Tibial nerve (tissue), 4 donors: ENCODE measurements at regions not wholly inside any gene's neighbourhood (a gene's known extent, or its start where the extent isn't known, plus 50 kb on each side); places are given as distances from the start of the nearest gene placed in this dataset.

Experiments
- DNase-seq, 2 donors: peaks; one replicate each; pipeline ENCODE4 v3.0.0-alpha.2; 2019; ENCODE audit warnings: low spot score in 2 of 2
- H3K27ac ChIP-seq, 4 donors: fragments of 200-600 bp; sonication (generic) in 3 of 4; one replicate each; pipeline ENCODE4 v1.5.1; 2017 to 2019; ENCODE audit warnings: mild to moderate bottlenecking in 1 of 4
- H3K27me3 ChIP-seq, 2 donors: fragments of 200-600 bp; sonication (generic) in 1 of 2; one replicate each; pipeline versions ENCODE4 v1.5.1 to v1.6.0; 2017 to 2019
- H3K36me3 ChIP-seq, 3 donors: fragments of 200-600 bp; sonication (generic); one replicate each; pipeline ENCODE4 v1.5.1; 2018 to 2019
- H3K4me1 ChIP-seq, 4 donors: fragments of 200-600 bp; sonication (generic) in 3 of 4; one replicate each; pipeline ENCODE4 v1.5.1; 2017 to 2019
- H3K4me3 ChIP-seq, 4 donors: fragments of 200-600 bp; sonication (generic) in 3 of 4; one replicate each; pipeline ENCODE4 v1.5.1; 2017 to 2019; ENCODE audit warnings: mild to moderate bottlenecking in 1 of 4, moderate library complexity in 1 of 4
- H3K9me3 ChIP-seq, 4 donors: fragments of 200-600 bp; sonication (generic) in 3 of 4; one replicate each; pipeline ENCODE4 v1.5.1; 2017 to 2019
- CTCF ChIP-seq, 5 experiments: fragments of 200-600 bp in 3 of 5; fragments of 450-650 bp in 2 of 5; sonication (generic) in 3 of 5; IDR thresholded peaks; one replicate each; pipeline ENCODE4 v1.5.1; 2016 to 2019; ENCODE audit warnings: antibody characterized with exemption in 5 of 5, mild to moderate bottlenecking in 3 of 5, moderate library complexity in 2 of 5
- EP300 ChIP-seq, 2 donors: sonication (generic); formaldehyde crosslinking; IDR thresholded peaks; one replicate each; pipeline ENCODE4 v1.6.1; 2017; ENCODE audit warnings: antibody characterized with exemption in 2 of 2, mild to moderate bottlenecking in 1 of 2
- POLR2A ChIP-seq, 2 donors: fragments of 450-650 bp; IDR thresholded peaks; one replicate each; pipeline ENCODE4 v1.6.1; 2017; ENCODE audit warnings: antibody characterized with exemption in 2 of 2, mild to moderate bottlenecking in 2 of 2, moderate library complexity in 2 of 2
- WGBS, 2 donors: methylation state at CpG; one replicate each; pipeline ENCODE4 v1.1.5; 2018; 5-methylcytosine and 5-hydroxymethylcytosine counted together

- no peaks in the 10 kb centered on the region for H3K9me3 ChIP-seq
- peaks cover 0 to 4% (median 0%) of the 10 kb centered on the region in 4 donors for H3K4me1 ChIP-seq
- DNase-seq = no peak
- H3K4me3 ChIP-seq = no peak overlapping the region
- TF ChIP-seq POLR2A (IDR thresholded peaks at IDR 0.05) = no peak
- no peak for TF ChIP-seq EP300 (IDR thresholded peaks at IDR 0.05)
- no peak for TF ChIP-seq CTCF (IDR thresholded peaks at IDR 0.05)
- H3K27me3 ChIP-seq = no peaks in the 10 kb centered on the region
- H3K36me3 ChIP-seq = no peaks in the 10 kb centered on the region
- no peak overlapping the region for H3K27ac ChIP-seq
- WGBS, 2 donors = 77 to 82% methylated on average over 3 of the region's 3 CpGs
These were observed 238.2 kb downstream of the KCNJ2 start for GRCh38 chr17:70407506-70407905.

GRCh38 chr17:70408768-70409167 lies 239.4 kb downstream of the KCNJ2 start:
- H3K27ac ChIP-seq = no peak overlapping the region
- TF ChIP-seq CTCF (IDR thresholded peaks at IDR 0.05) (no peak), EP300 (IDR thresholded peaks at IDR 0.05) (no peak), POLR2A (IDR thresholded peaks at IDR 0.05) (no peak)
- DNase-seq = no peak
- no peaks in the 10 kb centered on the region for H3K9me3 ChIP-seq
- WGBS, 2 donors = 81 to 85% methylated on average over 1 of the region's 1 CpG
- H3K36me3 ChIP-seq = no peaks in the 10 kb centered on the region
- no peaks in the 10 kb centered on the region for H3K27me3 ChIP-seq
- peaks cover 0 to 4% (median 0%) of the 10 kb centered on the region in 4 donors for H3K4me1 ChIP-seq
- H3K4me3 ChIP-seq = no peak overlapping the region

DNA sequence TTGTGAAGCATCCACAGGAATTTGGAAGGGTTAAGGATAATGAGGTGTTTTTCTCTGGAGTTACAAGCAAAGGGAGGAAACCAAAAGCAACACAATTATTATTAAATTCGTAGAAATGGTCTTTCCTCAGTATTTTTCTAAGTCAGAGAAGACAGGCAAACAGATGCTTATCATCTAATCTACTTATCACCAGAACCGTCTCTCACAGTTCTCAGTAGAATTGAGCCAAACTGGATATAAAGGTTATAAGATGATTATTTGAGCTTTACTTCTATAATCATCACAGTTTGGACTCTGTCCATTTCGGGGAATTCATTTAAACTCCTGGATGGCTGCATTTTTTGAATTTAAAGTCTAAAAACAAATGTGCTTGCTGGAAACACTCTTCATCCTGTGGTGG lies 245.0 kb downstream of the KCNJ2 start:
- 50 to 56% methylated on average over 3 of the region's 3 CpGs for WGBS, 2 donors
- H3K27ac ChIP-seq = no peak overlapping the region
- H3K27me3 ChIP-seq = no peaks in the 10 kb centered on the region
- no peaks in the 10 kb centered on the region for H3K9me3 ChIP-seq
- no peaks in the 10 kb centered on the region for H3K36me3 ChIP-seq
- no peak overlapping the region for H3K4me3 ChIP-seq
- no peak for DNase-seq
- TF ChIP-seq CTCF (IDR thresholded peaks at IDR 0.05) (no peak), EP300 (IDR thresholded peaks at IDR 0.05) (no peak), POLR2A (IDR thresholded peaks at IDR 0.05) (no peak)
- no peaks in the 10 kb centered on the region for H3K4me1 ChIP-seq

GRCh38 chr17:70420861-70421445 lies 251.6 kb downstream of the KCNJ2 start:
- WGBS, 2 donors = 94% methylated on average over 2 of the region's 2 CpGs
- Histone ChIP-seq H3K27ac (no peak overlapping the region), H3K4me3 (no peak overlapping the region), H3K4me1 (no peaks in the 10 kb centered on the region), H3K27me3 (no peaks in the 10 kb centered on the region), H3K36me3 (no peaks in the 10 kb centered on the region), H3K9me3 (no peaks in the 10 kb centered on the region)
- no peak for DNase-seq
- TF ChIP-seq POLR2A (IDR thresholded peaks at IDR 0.05) (no peak), CTCF (IDR thresholded peaks at IDR 0.05) (no peak), EP300 (IDR thresholded peaks at IDR 0.05) (no peak)

- H3K27me3 ChIP-seq = no peaks in the 10 kb centered on the region
- H3K9me3 ChIP-seq = no peaks in the 10 kb centered on the region
- H3K36me3 ChIP-seq = no peaks in the 10 kb centered on the region
- no peak for TF ChIP-seq EP300 (IDR thresholded peaks at IDR 0.05)
- no peak for TF ChIP-seq CTCF (IDR thresholded peaks at IDR 0.05)
- no peak for TF ChIP-seq POLR2A (IDR thresholded peaks at IDR 0.05)
- no peaks in the 10 kb centered on the region for H3K4me1 ChIP-seq
- DNase-seq = no peak
- H3K4me3 ChIP-seq = no peak overlapping the region
- H3K27ac ChIP-seq = no peak overlapping the region
These were observed 253.5 kb downstream of the KCNJ2 start for GRCh38 chr17:70422862-70423261.
